ENCODE measurements at regions not wholly inside any gene's neighbourhood (a gene's known extent, or its start where the extent isn't known, plus 50 kb on each side); places are given as distances from the start of the nearest gene placed in this dataset.
"Not testable (repeated sequence)": the region's sequence is repeated elsewhere in the genome, so short reads cannot be mapped to it uniquely, and the experiment has no call there.

- no peak for DNase-seq (ENCODE audit: low spot score)
Observed at GRCh38 chr13:89465366-89465765, 1794.2 kb downstream of the SLITRK5 start.

GRCh38 chr13:89468081-89468480 is 1796.9 kb downstream of the SLITRK5 start:
- no peak for DNase-seq (ENCODE audit: low spot score)

GRCh38 chr13:89470901-89471300 is 1799.7 kb downstream of the SLITRK5 start:
- DNase-seq (ENCODE audit: low spot score), result no peak

GRCh38 chr13:89474432-89474831 is 1803.3 kb downstream of the SLITRK5 start:
- no peak for DNase-seq (ENCODE audit: low spot score)

GRCh38 chr13:89486065-89486464 is 1814.9 kb downstream of the SLITRK5 start:
- DNase-seq (ENCODE audit: low spot score), result no peak

GRCh38 chr13:89486709-89487108 is 1815.5 kb downstream of the SLITRK5 start:
- no peak for DNase-seq (ENCODE audit: low spot score)

GRCh38 chr13:89490661-89491060 is 1819.5 kb downstream of the SLITRK5 start:
- no peak for DNase-seq (ENCODE audit: low spot score)

GRCh38 chr13:89496478-89496877 is 1825.3 kb downstream of the SLITRK5 start:
- DNase-seq (ENCODE audit: low spot score), result no peak

GRCh38 chr13:89497658-89498057 is 1826.5 kb downstream of the SLITRK5 start:
- no peak for DNase-seq (ENCODE audit: low spot score)

GRCh38 chr13:89502286-89502685 is 1831.1 kb downstream of the SLITRK5 start:
- DNase-seq (ENCODE audit: low spot score), result no peak

GRCh38 chr13:89514534-89515312 is 1832.8 kb upstream of the MIR17HG start:
- no peak for DNase-seq (ENCODE audit: low spot score)

- DNase-seq (ENCODE audit: low spot score), result no peak
Observed at GRCh38 chr13:89515948-89516347, 1831.5 kb upstream of the MIR17HG start.

- DNase-seq (ENCODE audit: low spot score), result no peak
Observed at GRCh38 chr13:89518289-89519077, 1829.0 kb upstream of the MIR17HG start.

GRCh38 chr13:89520468-89520867 is 1827.0 kb upstream of the MIR17HG start:
- DNase-seq (ENCODE audit: low spot score), result no peak

GRCh38 chr13:89521672-89522071 is 1825.8 kb upstream of the MIR17HG start:
- DNase-seq (ENCODE audit: low spot score), result not testable (repeated sequence)

GRCh38 chr13:89541091-89542030 is 1806.1 kb upstream of the MIR17HG start:
- no peak for DNase-seq (ENCODE audit: low spot score)

- DNase-seq (ENCODE audit: low spot score), result no peak
Observed at GRCh38 chr13:89550938-89551337, 1796.5 kb upstream of the MIR17HG start.

GRCh38 chr13:89554801-89555200 is 1792.7 kb upstream of the MIR17HG start:
- no peak for DNase-seq (ENCODE audit: low spot score)

GRCh38 chr13:89565476-89566100 is 1781.9 kb upstream of the MIR17HG start:
- no peak for DNase-seq (ENCODE audit: low spot score)

- DNase-seq (ENCODE audit: low spot score), result no peak
Observed at GRCh38 chr13:89567025-89567424, 1780.5 kb upstream of the MIR17HG start.

- no peak for DNase-seq (ENCODE audit: low spot score)
Observed at GRCh38 chr13:89568276-89568675, 1779.2 kb upstream of the MIR17HG start.

GRCh38 chr13:89568746-89569145 is 1778.7 kb upstream of the MIR17HG start:
- no peak for DNase-seq (ENCODE audit: low spot score)

Data from mucosa of gallbladder (tissue), 1 donor.